Adrenal gland (tissue), 5 donors: ENCODE measurements at regions not wholly inside any gene's neighbourhood (a gene's known extent, or its start where the extent isn't known, plus 50 kb on each side); places are given as distances from the start of the nearest gene placed in this dataset.

ENCODE experiments used
- POLR2A ChIP-seq, 2 donors: fragments of 450-650 bp; IDR thresholded peaks; one replicate each; pipeline ENCODE4 v1.6.1; 2017; ENCODE audit warnings: antibody characterized with exemption in 2 of 2, mild to moderate bottlenecking in 2 of 2, moderate library complexity in 1 of 2
- TF ChIP-seq, protein P1 (sequence below), 6 experiments: fragments of 450-650 bp in 4 of 6; fragments of 200-600 bp in 2 of 6; sonication (generic) in 1 of 6; IDR thresholded peaks; 1 replicate in 5 of 6; 2 replicates in 1 of 6; pipeline versions ENCODE4 v1.5.1 to v1.8.0; 2016 to 2021; ENCODE audit warnings: antibody characterized with exemption in 6 of 6, mild to moderate bottlenecking in 2 of 6, moderate library complexity in 1 of 6
- donor health status: DM: no; HTN: no; CAD: no.

DNA sequence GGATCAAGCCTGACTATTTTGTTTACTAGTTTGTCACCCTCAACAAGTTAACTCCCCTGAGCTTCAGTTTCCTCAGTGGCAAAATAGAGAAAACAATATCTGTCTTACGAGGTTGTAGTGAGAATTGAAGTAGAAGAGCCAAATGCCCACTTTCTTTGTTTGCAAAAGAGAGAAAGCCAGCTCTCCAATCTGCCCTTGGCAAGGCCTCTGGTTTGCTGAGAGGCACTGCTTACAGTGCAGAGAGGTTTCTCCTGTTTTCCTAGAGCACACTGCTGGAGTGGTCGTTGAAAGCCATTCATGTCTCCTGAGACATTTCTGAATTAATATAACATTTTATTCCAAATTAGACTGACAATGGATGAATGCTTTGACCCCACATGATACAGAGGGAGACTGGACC lies 260.5 kb upstream of the IGF1R start:
- TF ChIP-seq, protein P1, sequence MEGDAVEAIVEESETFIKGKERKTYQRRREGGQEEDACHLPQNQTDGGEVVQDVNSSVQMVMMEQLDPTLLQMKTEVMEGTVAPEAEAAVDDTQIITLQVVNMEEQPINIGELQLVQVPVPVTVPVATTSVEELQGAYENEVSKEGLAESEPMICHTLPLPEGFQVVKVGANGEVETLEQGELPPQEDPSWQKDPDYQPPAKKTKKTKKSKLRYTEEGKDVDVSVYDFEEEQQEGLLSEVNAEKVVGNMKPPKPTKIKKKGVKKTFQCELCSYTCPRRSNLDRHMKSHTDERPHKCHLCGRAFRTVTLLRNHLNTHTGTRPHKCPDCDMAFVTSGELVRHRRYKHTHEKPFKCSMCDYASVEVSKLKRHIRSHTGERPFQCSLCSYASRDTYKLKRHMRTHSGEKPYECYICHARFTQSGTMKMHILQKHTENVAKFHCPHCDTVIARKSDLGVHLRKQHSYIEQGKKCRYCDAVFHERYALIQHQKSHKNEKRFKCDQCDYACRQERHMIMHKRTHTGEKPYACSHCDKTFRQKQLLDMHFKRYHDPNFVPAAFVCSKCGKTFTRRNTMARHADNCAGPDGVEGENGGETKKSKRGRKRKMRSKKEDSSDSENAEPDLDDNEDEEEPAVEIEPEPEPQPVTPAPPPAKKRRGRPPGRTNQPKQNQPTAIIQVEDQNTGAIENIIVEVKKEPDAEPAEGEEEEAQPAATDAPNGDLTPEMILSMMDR (IDR thresholded peaks at IDR 0.05), result no peak
- TF ChIP-seq POLR2A (IDR thresholded peaks at IDR 0.05), result no peak
